Tibial nerve (tissue), 4 donors: ENCODE measurements at regions not wholly inside any gene's neighbourhood (a gene's known extent, or its start where the extent isn't known, plus 50 kb on each side); places are given as distances from the start of the nearest gene placed in this dataset.

Experiments
- CTCF ChIP-seq, 5 experiments: fragments of 200-600 bp in 3 of 5; fragments of 450-650 bp in 2 of 5; sonication (generic) in 3 of 5; IDR thresholded peaks; one replicate each; pipeline ENCODE4 v1.5.1; 2016 to 2019; ENCODE audit warnings: antibody characterized with exemption in 5 of 5, mild to moderate bottlenecking in 3 of 5, moderate library complexity in 2 of 5
- EP300 ChIP-seq, 2 donors: sonication (generic); formaldehyde crosslinking; IDR thresholded peaks; one replicate each; pipeline ENCODE4 v1.6.1; 2017; ENCODE audit warnings: antibody characterized with exemption in 2 of 2, mild to moderate bottlenecking in 1 of 2

- TF ChIP-seq CTCF (IDR thresholded peaks at IDR 0.05) (no peak), EP300 (IDR thresholded peaks at IDR 0.05) (no peak)
These were observed 291.6 kb upstream of the CDH4 start for GRCh38 chr20:60960500-60960899.
